HepG2 (cell line): ENCODE measurements at regions not wholly inside any gene's neighbourhood (a gene's known extent, or its start where the extent isn't known, plus 50 kb on each side); places are given as distances from the start of the nearest gene placed in this dataset.

Experiments
- ATAC-seq: fragments of 200-7000 bp; cut with Tn5 transposase; 3 replicates; pipeline ENCODE4 v1.9.1; 2020; ENCODE audit warnings: mild to moderate bottlenecking, moderate library complexity
- BruUV-seq: library from RNA; stranded (reverse); fragments of 400-500 nt; replicated peaks from 2 replicates; lab custom pipeline; 2021; lab: Mats Ljungman, UMichigan
- CTCF ChIA-PET: fragments of 300-600 bp; formaldehyde crosslinking; extraction: SDS; loops from one replicate; lab custom pipeline; 2021; ENCODE audit warnings: low total read pairs, inconsistent platforms, low intra/inter-chr PET ratio; lab: Yijun Ruan, JAX
- POLR2A ChIA-PET: fragments of 350-600 bp; sonication (Branson Sonifier 250); formaldehyde crosslinking; loops from one replicate; lab custom pipeline; 2020; ENCODE audit warnings: antibody characterized with exemption, inconsistent platforms; lab: Yijun Ruan, JAX
- DNase-seq: peaks from one replicate; pipeline ENCODE4 v3.0.0-alpha.2; 2015; ENCODE audit warnings: low spot score
- FAIRE-seq: peaks from 3 replicates; lab custom pipeline; 2011; peaks lifted over from hg19 to GRCh38; lab: Jason Lieb, UNC
- H2AFZ ChIP-seq: one replicate; pipeline ENCODE4 v1.6.1; 2011; ENCODE audit warnings: low read length, inconsistent platforms
- H3K27ac ChIP-seq: fragments of 300-600 bp; 3 replicates; pipeline ENCODE4 v1.8.0; 2011; ENCODE audit warnings: mixed run types, mild to moderate bottlenecking, mixed read lengths, low read length, inconsistent platforms; ENCODE audit not compliant: insufficient read depth; ENCODE audit errors: extremely low read length
- H3K27me3 ChIP-seq, 2 experiments: fragments of 200-600 bp in 1 of 2; 2 replicates in 1 of 2; 3 replicates in 1 of 2; pipeline versions ENCODE4 v1.6.0 to v1.8.0; 2011; ENCODE audit warnings: low read length in 2 of 2, mild to moderate bottlenecking in 2 of 2, moderate library complexity in 2 of 2, inconsistent platforms in 1 of 2; ENCODE audit not compliant: insufficient read depth in 2 of 2, control insufficient read depth in 1 of 2
- H3K36me3 ChIP-seq, 2 experiments: fragments of 200-600 bp in 1 of 2; replicated peaks in 1 of 2; 2 replicates in 1 of 2; 3 replicates in 1 of 2; pipeline versions ENCODE4 v1.5.1 to v1.8.0; 2011; ENCODE audit warnings: low read length in 2 of 2, inconsistent platforms in 1 of 2; ENCODE audit not compliant: insufficient read depth in 2 of 2, control insufficient read depth in 1 of 2
- H3K4me1 ChIP-seq: 2 replicates; pipeline ENCODE4 v1.5.1; 2012; ENCODE audit warnings: low read length, inconsistent platforms; ENCODE audit not compliant: insufficient read depth
- H3K4me2 ChIP-seq: 2 replicates; pipeline ENCODE4 v1.6.0; 2011; ENCODE audit warnings: low read depth, low read length, inconsistent platforms
- H3K4me3 ChIP-seq, 3 experiments: fragments of 200-600 bp in 1 of 3; sonication (generic), shearing (Covaris generic) in 1 of 3; replicated peaks in 1 of 3; 2 replicates each; pipeline ENCODE4 v1.5.1; 2011 to 2016; ENCODE audit warnings: low read length in 3 of 3, inconsistent platforms in 2 of 3, low read depth in 2 of 3, mild to moderate bottlenecking in 2 of 3, control low read depth in 1 of 3, mixed read lengths in 1 of 3; ENCODE audit not compliant: insufficient read depth in 1 of 3
- H3K79me2 ChIP-seq: one replicate; pipeline ENCODE4 v1.6.1; 2011; ENCODE audit warnings: low read length, inconsistent platforms; ENCODE audit not compliant: insufficient read depth
- H3K9ac ChIP-seq: 2 replicates; pipeline ENCODE4 v1.6.0; 2011; ENCODE audit warnings: mild to moderate bottlenecking, low read depth, low read length, inconsistent platforms; ENCODE audit not compliant: insufficient read depth
- H3K9me3 ChIP-seq: 2 replicates; pipeline ENCODE4 v1.5.1; 2012; ENCODE audit warnings: mild to moderate bottlenecking, low read length
- H4K20me1 ChIP-seq: 2 replicates; pipeline ENCODE4 v1.6.0; 2011; ENCODE audit warnings: inconsistent platforms, mild to moderate bottlenecking, low read length, moderate library complexity; ENCODE audit not compliant: insufficient read depth
- CREM ChIP-seq, 2 experiments: sonication (generic) in 1 of 2; formaldehyde crosslinking in 1 of 2; IDR thresholded peaks; 2 replicates each; pipeline versions ENCODE4 v1.4.0 to v1.6.1; 2016 to 2020; ENCODE audit warnings: antibody characterized with exemption in 1 of 2, mild to moderate bottlenecking in 1 of 2, missing genetic modification reagents in 1 of 2
- ELK4 ChIP-seq: sonication (generic); formaldehyde crosslinking; IDR thresholded peaks from 2 replicates; pipeline ENCODE4 v1.9.0; 2021; ENCODE audit warnings: missing genetic modification reagents, borderline replicate concordance
- FLYWCH1 ChIP-seq: sonication (generic); formaldehyde crosslinking; IDR thresholded peaks from 2 replicates; pipeline ENCODE4 v1.8.1; 2023; ENCODE audit warnings: mild to moderate bottlenecking, missing genetic modification reagents
- HMG20A ChIP-seq: IDR thresholded peaks from 2 replicates; pipeline ENCODE4 v1.6.1; 2016; ENCODE audit warnings: borderline replicate concordance
- NCOR1 ChIP-seq: fragments of 200-600 bp; sonication (generic); IDR thresholded peaks from 2 replicates; pipeline ENCODE4 v1.7.0; 2017; ENCODE audit warnings: antibody characterized with exemption, low read length, borderline replicate concordance
- TBP ChIP-seq: sonication (generic); formaldehyde crosslinking; IDR thresholded peaks from 2 replicates; pipeline ENCODE4 v1.5.0; 2020; ENCODE audit warnings: missing genetic modification reagents
- TCF12 ChIP-seq, 2 experiments: fragments of 450-650 bp in 1 of 2; sonication (generic) in 1 of 2; formaldehyde crosslinking in 1 of 2; IDR thresholded peaks; 2 replicates each; pipeline versions ENCODE4 v1.6.1 to v1.8.0; 2017 to 2022; ENCODE audit warnings: antibody characterized with exemption in 1 of 2, mild to moderate bottlenecking in 1 of 2, missing genetic modification reagents in 1 of 2, moderate library complexity in 1 of 2
- ZBTB7B ChIP-seq: sonication (generic); formaldehyde crosslinking; IDR thresholded peaks from 2 replicates; pipeline ENCODE4 v1.4.0; 2020; ENCODE audit warnings: missing genetic modification reagents
- ZMYM3 ChIP-seq: sonication (generic); formaldehyde crosslinking; IDR thresholded peaks from 2 replicates; pipeline ENCODE4 v1.5.1; 2020; ENCODE audit warnings: mild to moderate bottlenecking, missing genetic modification reagents
- ZNF138 ChIP-seq: sonication (generic); formaldehyde crosslinking; IDR thresholded peaks from 2 replicates; pipeline ENCODE4 v1.5.0; 2020; ENCODE audit warnings: mild to moderate bottlenecking, low read depth, missing genetic modification reagents
- ZNF292 ChIP-seq: sonication (generic); formaldehyde crosslinking; IDR thresholded peaks from 2 replicates; pipeline ENCODE4 v1.8.1; 2022; ENCODE audit warnings: mild to moderate bottlenecking, low read depth, missing genetic modification reagents, borderline replicate concordance
- ZNF503 ChIP-seq: sonication (generic); formaldehyde crosslinking; IDR thresholded peaks from 2 replicates; pipeline ENCODE4 v1.4.0; 2020; ENCODE audit warnings: missing genetic modification reagents
- ZNF629 ChIP-seq: sonication (generic); formaldehyde crosslinking; conservative IDR thresholded peaks from 2 replicates; pipeline ENCODE4 v1.5.0; 2020; ENCODE audit warnings: missing genetic modification reagents
- ZNF652 ChIP-seq: IDR thresholded peaks from 2 replicates; pipeline ENCODE4 v1.6.1; 2016; ENCODE audit warnings: low read depth, borderline replicate concordance
- WGBS: methylation state at CpG from one replicate; pipeline ENCODE4 v1.1.6; 2017; ENCODE audit warnings: low lambda C conversion rate; 5-methylcytosine and 5-hydroxymethylcytosine counted together
- in situ Hi-C: cut with HindIII; loops from 2 replicates; pipeline ENCODE4 v1.10.0; 2017; ENCODE audit warnings: low pct_unique_long_range_greater_than_20kb; ENCODE audit not compliant: extremely low pct_ligation_motif_present
- intact Hi-C: fragments of 100-400 bp; cut with micrococcal nuclease; formaldehyde crosslinking; loops from one replicate; pipeline ENCODE4 v1.10.0; 2022; ENCODE audit not compliant: unreplicated experiment

- Histone ChIP-seq H3K27me3 (no peaks in the 10 kb centered on the region), H3K9ac (no peak overlapping the region), H4K20me1 (no peaks in the 10 kb centered on the region), H3K27ac (no peak overlapping the region), H3K9me3 (no peaks in the 10 kb centered on the region), H3K4me1 (no peaks in the 10 kb centered on the region), H3K4me3 (no peak overlapping the region), H3K79me2 (no peaks in the 10 kb centered on the region), H3K36me3 (no peaks in the 10 kb centered on the region), H3K4me2 (no peak overlapping the region), H2AFZ (no peak overlapping the region)
- in situ Hi-C loops (no loop called here), intact Hi-C loops (no loop called here)
- ATAC-seq: no peak
- no peak for DNase-seq
- ChIA-PET POLR2A (no interaction called here), CTCF (no interaction called here)
- no peak for FAIRE-seq
- BruUV-seq: no TSS peak
- 41% methylated on average over 2 of the region's 2 CpGs for WGBS
- TF ChIP-seq HMG20A (no peak), TBP (CRISPR knock-in tag) (no peak), ZMYM3 (no peak), ZNF629 (CRISPR knock-in tag) (no peak), FLYWCH1 (CRISPR knock-in tag) (no peak), ZNF292 (CRISPR knock-in tag) (no peak), ELK4 (CRISPR knock-in tag) (no peak), ZNF652 (no peak), CREM (IDR thresholded peaks at IDR 0.05) (no peak), CREM (CRISPR knock-in tag; IDR thresholded peaks at IDR 0.05) (no peak)
Observed at GRCh38 chr4:152232271-152232670, 303.6 kb downstream of the FBXW7 start.

- H3K27me3 ChIP-seq: no peaks in the 10 kb centered on the region
- no peaks in the 10 kb centered on the region for H3K9me3 ChIP-seq
- ChIA-PET CTCF (no interaction called here), POLR2A (no interaction called here)
- no peaks in the 10 kb centered on the region for H3K36me3 ChIP-seq
- BruUV-seq: no TSS peak
- H3K4me3 ChIP-seq: no peak overlapping the region
- WGBS: 53% methylated on average over 6 of the region's 6 CpGs
- H3K4me2 ChIP-seq: no peak overlapping the region
- DNase-seq (no peak), ATAC-seq (no peak), FAIRE-seq (no peak)
- no peaks in the 10 kb centered on the region for H3K4me1 ChIP-seq
- no peak overlapping the region for H2AFZ ChIP-seq
- in situ Hi-C loops (no loop called here), intact Hi-C loops (no loop called here)
- no peaks in the 10 kb centered on the region for H3K79me2 ChIP-seq
- H3K27ac ChIP-seq: no peak overlapping the region
- no peaks in the 10 kb centered on the region for H4K20me1 ChIP-seq
- H3K9ac ChIP-seq: no peak overlapping the region
- TF ChIP-seq ZNF138 (CRISPR knock-in tag) (no peak), ZBTB7B (CRISPR knock-in tag) (no peak), ZNF503 (CRISPR knock-in tag) (no peak), TCF12 (IDR thresholded peaks at IDR 0.05) (no peak), TCF12 (CRISPR knock-in tag; IDR thresholded peaks at IDR 0.05) (no peak), NCOR1 (no peak)
Observed at GRCh38 chr4:152229782-152230289, 306.1 kb downstream of the FBXW7 start.
